ENCODE measurements at regions not wholly inside any gene's neighbourhood (a gene's known extent, or its start where the extent isn't known, plus 50 kb on each side); places are given as distances from the start of the nearest gene placed in this dataset.

DNA sequence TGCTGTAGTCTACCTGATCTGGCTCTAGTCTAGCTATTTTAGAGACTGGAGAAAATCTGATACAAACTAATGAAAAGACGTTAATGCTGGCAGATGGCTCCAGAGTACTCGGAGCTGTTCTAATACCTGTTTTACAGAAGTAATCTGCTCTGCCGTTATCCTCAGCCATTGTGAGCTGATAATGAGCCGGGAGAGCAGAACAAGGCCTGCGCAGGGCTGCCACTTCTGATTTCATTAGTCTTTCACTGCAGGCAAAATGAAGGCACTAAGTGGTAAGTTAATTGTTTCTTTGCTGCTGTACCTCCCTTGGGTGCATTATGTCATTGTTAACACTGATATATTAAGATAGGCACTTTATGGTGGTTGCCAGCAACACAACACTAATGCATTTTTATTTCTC, 456.4 kb upstream of the PFKP start:
- H3K27ac ChIP-seq, result peak overlapping the region; percentile 77
- no peaks in the 10 kb centered on the region for H3K36me3 Mint-ChIP-seq
- peak; percentile 77 for DNase-seq (ENCODE audit: low spot score)
- no peak overlapping the region for H3K27ac Mint-ChIP-seq
- H3K9ac ChIP-seq, result no peak overlapping the region
- H3K4me3 Mint-ChIP-seq, result no peak overlapping the region
- no peaks in the 10 kb centered on the region for H3K9me3 Mint-ChIP-seq
- peak overlapping the region; percentile 53 for H3K4me2 ChIP-seq
- peaks cover 41% of the 10 kb centered on the region for H3K4me1 ChIP-seq
- no peak overlapping the region for H3K4me3 ChIP-seq
- H3F3A ChIP-seq (ENCODE audit: low read depth), result peaks cover 23% of the 10 kb centered on the region
- H3K27me3 Mint-ChIP-seq (ENCODE audit: insufficient read depth, low read depth), result no peaks in the 10 kb centered on the region
- H3K4me1 Mint-ChIP-seq, result peaks cover 6% of the 10 kb centered on the region
- no peaks in the 10 kb centered on the region for H3K36me3 ChIP-seq
- H2AFZ ChIP-seq (replicated peaks), result peak overlapping the region; percentile 20
- H3K79me2 ChIP-seq (ENCODE audit: low read depth), result no peaks in the 10 kb centered on the region
- H3K9me3 ChIP-seq (ENCODE audit: low read depth), result no peaks in the 10 kb centered on the region
- no peaks in the 10 kb centered on the region for H4K20me1 ChIP-seq (ENCODE audit: low read depth)
- TF ChIP-seq CTCF (IDR thresholded peaks at IDR 0.05) (no peak), EZH2 (IDR thresholded peaks at IDR 0.05) (no peak), EZH2phosphoT487 (IDR thresholded peaks at IDR 0.05) (no peak)
- no peaks in the 10 kb centered on the region for H3K27me3 ChIP-seq

- Mint-ChIP-seq H3K27me3 (ENCODE audit: insufficient read depth, low read depth) (no peaks in the 10 kb centered on the region), H3K9me3 (no peaks in the 10 kb centered on the region), H3K4me1 (no peaks in the 10 kb centered on the region), H3K27ac (no peak overlapping the region), H3K36me3 (no peaks in the 10 kb centered on the region), H3K4me3 (no peak overlapping the region)
- H3K79me2 ChIP-seq (ENCODE audit: low read depth), result no peaks in the 10 kb centered on the region
- TF ChIP-seq EZH2phosphoT487 (IDR thresholded peaks at IDR 0.05), result no peak
- no peak for TF ChIP-seq CTCF (IDR thresholded peaks at IDR 0.05)
- TF ChIP-seq EZH2 (IDR thresholded peaks at IDR 0.05), result no peak
- peaks cover 6% of the 10 kb centered on the region for H3K4me1 ChIP-seq
- H3K4me2 ChIP-seq, result no peak overlapping the region
- no peaks in the 10 kb centered on the region for H4K20me1 ChIP-seq (ENCODE audit: low read depth)
- no peaks in the 10 kb centered on the region for H3K27me3 ChIP-seq
- H3F3A ChIP-seq (ENCODE audit: low read depth), result peaks cover 2% of the 10 kb centered on the region
- H3K9ac ChIP-seq, result no peak overlapping the region
- H2AFZ ChIP-seq (replicated peaks), result no peak overlapping the region
- no peak overlapping the region for H3K27ac ChIP-seq
- DNase-seq (ENCODE audit: low spot score), result no peak
- H3K36me3 ChIP-seq, result no peaks in the 10 kb centered on the region
- no peaks in the 10 kb centered on the region for H3K9me3 ChIP-seq (ENCODE audit: low read depth)
- H3K4me3 ChIP-seq, result no peak overlapping the region
Measured at GRCh38 chr10:2604891-2605290, 462.5 kb upstream of the PFKP start.

DNA sequence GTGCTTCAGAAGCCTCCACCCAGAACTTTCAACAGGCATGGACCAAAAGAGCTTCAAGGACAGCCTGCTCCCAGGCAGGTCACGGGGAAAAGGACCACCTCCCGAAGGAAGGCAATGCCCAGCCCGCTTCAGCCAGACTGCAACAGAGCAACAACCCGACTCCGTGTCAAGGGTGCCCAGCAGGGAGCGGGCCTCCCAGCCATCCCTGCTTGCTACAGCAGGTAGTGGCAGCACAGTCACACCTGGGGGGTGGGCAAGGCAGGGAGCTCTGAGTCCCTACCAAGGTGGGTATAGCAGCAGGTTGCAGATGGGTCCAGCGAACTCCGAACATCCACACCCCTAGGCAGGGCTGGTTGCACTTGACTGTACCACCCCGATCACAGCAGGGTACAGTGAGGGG, 467.8 kb upstream of the PFKP start:
- Histone ChIP-seq H3K79me2 (ENCODE audit: low read depth) (no peaks in the 10 kb centered on the region), H3F3A (ENCODE audit: low read depth) (no peaks in the 10 kb centered on the region), H3K9me3 (ENCODE audit: low read depth) (no peaks in the 10 kb centered on the region), H4K20me1 (ENCODE audit: low read depth) (no peaks in the 10 kb centered on the region), H3K4me3 (no peak overlapping the region), H3K4me1 (no peaks in the 10 kb centered on the region), H2AFZ (replicated peaks) (no peak overlapping the region), H3K4me2 (no peak overlapping the region), H3K27me3 (no peaks in the 10 kb centered on the region), H3K36me3 (no peaks in the 10 kb centered on the region), H3K27ac (no peak overlapping the region), H3K9ac (no peak overlapping the region)
- Mint-ChIP-seq H3K36me3 (no peaks in the 10 kb centered on the region), H3K9me3 (no peaks in the 10 kb centered on the region), H3K27me3 (ENCODE audit: insufficient read depth, low read depth) (peaks cover 6% of the 10 kb centered on the region), H3K27ac (no peak overlapping the region), H3K4me3 (no peak overlapping the region), H3K4me1 (no peaks in the 10 kb centered on the region)
- TF ChIP-seq CTCF (IDR thresholded peaks at IDR 0.05) (no peak), EZH2 (IDR thresholded peaks at IDR 0.05) (no peak), EZH2phosphoT487 (IDR thresholded peaks at IDR 0.05) (no peak)
- DNase-seq (ENCODE audit: low spot score), result no peak
